HepG2 (cell line): ENCODE measurements at regions not wholly inside any gene's neighbourhood (a gene's known extent, or its start where the extent isn't known, plus 50 kb on each side); places are given as distances from the start of the nearest gene placed in this dataset.

Experiments used
- ATAC-seq: fragments of 200-7000 bp; cut with Tn5 transposase; 3 replicates; pipeline ENCODE4 v1.9.1; 2020; ENCODE audit warnings: mild to moderate bottlenecking, moderate library complexity
- BruUV-seq: library from RNA; stranded (reverse); fragments of 400-500 nt; replicated peaks from 2 replicates; lab custom pipeline; 2021; lab: Mats Ljungman, UMichigan
- CTCF ChIA-PET: fragments of 300-600 bp; formaldehyde crosslinking; extraction: SDS; loops from one replicate; lab custom pipeline; 2021; ENCODE audit warnings: low total read pairs, inconsistent platforms, low intra/inter-chr PET ratio; lab: Yijun Ruan, JAX
- POLR2A ChIA-PET: fragments of 350-600 bp; sonication (Branson Sonifier 250); formaldehyde crosslinking; loops from one replicate; lab custom pipeline; 2020; ENCODE audit warnings: antibody characterized with exemption, inconsistent platforms; lab: Yijun Ruan, JAX
- DNase-seq: peaks from one replicate; pipeline ENCODE4 v3.0.0-alpha.2; 2015; ENCODE audit warnings: low spot score
- FAIRE-seq: peaks from 3 replicates; lab custom pipeline; 2011; peaks lifted over from hg19 to GRCh38; lab: Jason Lieb, UNC
- H2AFZ ChIP-seq: one replicate; pipeline ENCODE4 v1.6.1; 2011; ENCODE audit warnings: low read length, inconsistent platforms
- H3K27ac ChIP-seq: fragments of 300-600 bp; 3 replicates; pipeline ENCODE4 v1.8.0; 2011; ENCODE audit warnings: mixed run types, mild to moderate bottlenecking, mixed read lengths, low read length, inconsistent platforms; ENCODE audit not compliant: insufficient read depth; ENCODE audit errors: extremely low read length
- H3K27me3 ChIP-seq, 2 experiments: fragments of 200-600 bp in 1 of 2; 2 replicates in 1 of 2; 3 replicates in 1 of 2; pipeline versions ENCODE4 v1.6.0 to v1.8.0; 2011; ENCODE audit warnings: low read length in 2 of 2, mild to moderate bottlenecking in 2 of 2, moderate library complexity in 2 of 2, inconsistent platforms in 1 of 2; ENCODE audit not compliant: insufficient read depth in 2 of 2, control insufficient read depth in 1 of 2
- H3K36me3 ChIP-seq, 2 experiments: fragments of 200-600 bp in 1 of 2; replicated peaks in 1 of 2; 2 replicates in 1 of 2; 3 replicates in 1 of 2; pipeline versions ENCODE4 v1.5.1 to v1.8.0; 2011; ENCODE audit warnings: low read length in 2 of 2, inconsistent platforms in 1 of 2; ENCODE audit not compliant: insufficient read depth in 2 of 2, control insufficient read depth in 1 of 2
- H3K4me1 ChIP-seq: 2 replicates; pipeline ENCODE4 v1.5.1; 2012; ENCODE audit warnings: low read length, inconsistent platforms; ENCODE audit not compliant: insufficient read depth
- H3K4me2 ChIP-seq: 2 replicates; pipeline ENCODE4 v1.6.0; 2011; ENCODE audit warnings: low read depth, low read length, inconsistent platforms
- H3K4me3 ChIP-seq, 3 experiments: fragments of 200-600 bp in 1 of 3; sonication (generic), shearing (Covaris generic) in 1 of 3; replicated peaks in 1 of 3; 2 replicates each; pipeline ENCODE4 v1.5.1; 2011 to 2016; ENCODE audit warnings: low read length in 3 of 3, inconsistent platforms in 2 of 3, low read depth in 2 of 3, mild to moderate bottlenecking in 2 of 3, control low read depth in 1 of 3, mixed read lengths in 1 of 3; ENCODE audit not compliant: insufficient read depth in 1 of 3
- H3K79me2 ChIP-seq: one replicate; pipeline ENCODE4 v1.6.1; 2011; ENCODE audit warnings: low read length, inconsistent platforms; ENCODE audit not compliant: insufficient read depth
- H3K9ac ChIP-seq: 2 replicates; pipeline ENCODE4 v1.6.0; 2011; ENCODE audit warnings: mild to moderate bottlenecking, low read depth, low read length, inconsistent platforms; ENCODE audit not compliant: insufficient read depth
- H3K9me3 ChIP-seq: 2 replicates; pipeline ENCODE4 v1.5.1; 2012; ENCODE audit warnings: mild to moderate bottlenecking, low read length
- H4K20me1 ChIP-seq: 2 replicates; pipeline ENCODE4 v1.6.0; 2011; ENCODE audit warnings: inconsistent platforms, mild to moderate bottlenecking, low read length, moderate library complexity; ENCODE audit not compliant: insufficient read depth
- CCDC6 ChIP-seq: sonication (generic); formaldehyde crosslinking; IDR thresholded peaks from 2 replicates; pipeline ENCODE4 v1.8.1; 2022; ENCODE audit warnings: mild to moderate bottlenecking, missing genetic modification reagents, moderate library complexity
- HINFP ChIP-seq: sonication (generic); formaldehyde crosslinking; IDR thresholded peaks from 2 replicates; pipeline ENCODE4 v1.4.0; 2020; ENCODE audit warnings: low read depth, mild to moderate bottlenecking, missing genetic modification reagents
- NAIF1 ChIP-seq: sonication (generic); formaldehyde crosslinking; IDR thresholded peaks from 2 replicates; pipeline ENCODE4 v1.5.0; 2020; ENCODE audit warnings: mild to moderate bottlenecking, missing genetic modification reagents, borderline replicate concordance
- NR2F2 ChIP-seq: IDR thresholded peaks from 2 replicates; pipeline ENCODE4 v1.6.1; 2012; ENCODE audit warnings: low read depth, inconsistent platforms, borderline replicate concordance
- SRY ChIP-seq: sonication (generic); formaldehyde crosslinking; IDR thresholded peaks from 2 replicates; pipeline ENCODE4 v1.8.0; 2022; ENCODE audit warnings: mild to moderate bottlenecking, missing genetic modification reagents
- ZNF431 ChIP-seq: sonication (generic); formaldehyde crosslinking; IDR thresholded peaks from 2 replicates; pipeline ENCODE4 v1.9.0; 2022; ENCODE audit warnings: missing genetic modification reagents, low read depth, mild to moderate bottlenecking, borderline replicate concordance
- ZNF513 ChIP-seq: sonication (generic); formaldehyde crosslinking; conservative IDR thresholded peaks from 2 replicates; pipeline ENCODE4 v1.5.0; 2020; ENCODE audit warnings: missing genetic modification reagents
- ZNF530 ChIP-seq: sonication (generic); formaldehyde crosslinking; IDR thresholded peaks from 2 replicates; pipeline ENCODE4 v1.5.0; 2020; ENCODE audit warnings: low read depth, mild to moderate bottlenecking, missing genetic modification reagents
- ZNF737 ChIP-seq: sonication (generic); formaldehyde crosslinking; IDR thresholded peaks from 2 replicates; pipeline ENCODE4 v1.5.0; 2020; ENCODE audit warnings: missing genetic modification reagents, mild to moderate bottlenecking, borderline replicate concordance
- ZNF75D ChIP-seq: sonication (generic); formaldehyde crosslinking; IDR thresholded peaks from 2 replicates; pipeline ENCODE4 v1.8.1; 2023; ENCODE audit warnings: missing genetic modification reagents, mild to moderate bottlenecking, borderline replicate concordance
- ZNF773 ChIP-seq: sonication (generic); formaldehyde crosslinking; IDR thresholded peaks from 2 replicates; pipeline ENCODE4 v1.4.0; 2020; ENCODE audit warnings: missing genetic modification reagents, borderline replicate concordance
- WGBS: methylation state at CpG from one replicate; pipeline ENCODE4 v1.1.6; 2017; ENCODE audit warnings: low lambda C conversion rate; 5-methylcytosine and 5-hydroxymethylcytosine counted together
- in situ Hi-C: cut with HindIII; loops from 2 replicates; pipeline ENCODE4 v1.10.0; 2017; ENCODE audit warnings: low pct_unique_long_range_greater_than_20kb; ENCODE audit not compliant: extremely low pct_ligation_motif_present
- intact Hi-C: fragments of 100-400 bp; cut with micrococcal nuclease; formaldehyde crosslinking; loops from one replicate; pipeline ENCODE4 v1.10.0; 2022; ENCODE audit not compliant: unreplicated experiment

- TF ChIP-seq ZNF513 = no peak
- no peak for TF ChIP-seq ZNF75D (CRISPR knock-in tag)
- TF ChIP-seq, all 625 proteins: peak for 0
Observed at GRCh38 chr7:85850381-85850780, 663.5 kb upstream of the SEMA3D start (continued).

GRCh38 chr7:85840554-85840953 lies 653.7 kb upstream of the SEMA3D start:
- ChIA-PET CTCF (no interaction called here), POLR2A (no interaction called here)
- Histone ChIP-seq H3K36me3 (no peaks in the 10 kb centered on the region), H3K4me1 (no peaks in the 10 kb centered on the region), H2AFZ (peak overlapping the region; percentile 3), H3K27ac (no peak overlapping the region), H3K4me3 (no peak overlapping the region), H3K9me3 (no peaks in the 10 kb centered on the region), H4K20me1 (no peaks in the 10 kb centered on the region), H3K9ac (no peak overlapping the region), H3K27me3 (no peaks in the 10 kb centered on the region), H3K79me2 (no peaks in the 10 kb centered on the region), H3K4me2 (no peak overlapping the region)
- in situ Hi-C loops = no loop called here
- FAIRE-seq (no peak), ATAC-seq (no peak), DNase-seq (no peak)
- TF ChIP-seq HINFP (CRISPR knock-in tag) (no peak), ZNF431 (CRISPR knock-in tag) (no peak), ZNF737 (CRISPR knock-in tag) (no peak), NR2F2 (no peak), ZNF773 (CRISPR knock-in tag) (no peak), NAIF1 (CRISPR knock-in tag) (no peak), ZNF530 (no peak), SRY (CRISPR knock-in tag) (no peak), CCDC6 (no peak)
- intact Hi-C loops = no loop called here
- WGBS = 1% methylated on average over 6 of the region's 6 CpGs
- no TSS peak for BruUV-seq
